ENCODE measurements at regions not wholly inside any gene's neighbourhood (a gene's known extent, or its start where the extent isn't known, plus 50 kb on each side); places are given as distances from the start of the nearest gene placed in this dataset.
"Not testable (repeated sequence)": the region's sequence is repeated elsewhere in the genome, so short reads cannot be mapped to it uniquely, and the experiment has no call there.

DNA sequence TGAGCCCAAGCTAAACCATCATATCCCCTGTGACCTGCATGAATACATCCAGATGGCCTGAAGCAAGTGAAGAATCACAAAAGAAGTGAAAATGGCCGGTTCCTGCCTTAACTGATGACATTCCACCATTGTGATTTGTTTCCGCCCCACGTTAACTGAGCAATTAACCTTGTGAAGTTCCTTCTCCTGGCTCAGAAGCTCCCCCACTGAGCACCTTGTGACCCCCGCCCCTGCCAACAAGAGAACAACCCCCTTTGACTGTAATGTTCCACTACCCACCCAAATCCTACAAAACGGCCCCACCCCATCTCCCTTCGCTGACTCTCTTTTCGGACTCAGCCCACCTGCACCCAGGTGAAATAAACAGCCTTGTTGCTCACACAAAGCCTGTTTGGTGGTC is 147.5 kb downstream of the ATPSCKMT start:
- CTCF ChIA-PET (ENCODE audit: low intra/inter-chr PET ratio, low total read pairs); H3K79me2 ChIP-seq (ENCODE audit: insufficient read depth, low read length); H3K27me3 ChIP-seq (ENCODE audit: control insufficient read depth in 1 of 2, insufficient read depth in 2 of 2, low read length in 2 of 2); H3K4me1 ChIP-seq (ENCODE audit: insufficient read depth, low read length); FAIRE-seq; ATAC-seq; H3K9ac ChIP-seq (ENCODE audit: insufficient read depth, low read depth, low read length); H3K4me2 ChIP-seq (ENCODE audit: low read depth, low read length); H2AFZ ChIP-seq (ENCODE audit: low read length); POLR2A ChIA-PET; H3K4me3 ChIP-seq (replicated peaks in 1 of 3; ENCODE audit: insufficient read depth in 1 of 3, low read depth in 2 of 3, low read length in 3 of 3); intact Hi-C loops (cut with micrococcal nuclease; ENCODE audit: unreplicated experiment); H3K27ac ChIP-seq (ENCODE audit: extremely low read length, insufficient read depth, low read length); H4K20me1 ChIP-seq (ENCODE audit: insufficient read depth, low read length); DNase-seq (ENCODE audit: low spot score); H3K36me3 ChIP-seq (replicated peaks in 1 of 2; ENCODE audit: control insufficient read depth in 1 of 2, insufficient read depth in 2 of 2, low read length in 2 of 2); in situ Hi-C loops (cut with HindIII; ENCODE audit: extremely low pct_ligation_motif_present, low pct_unique_long_range_greater_than_20kb); BruUV-seq (replicated peaks): not testable (repeated sequence)
- peaks cover 22% of the 10 kb centered on the region for H3K9me3 ChIP-seq (ENCODE audit: low read length)
- 29% methylated on average over 6 of the region's 7 CpGs for WGBS (ENCODE audit: low lambda C conversion rate)

GRCh38 chr5:10099548-10099947 is 150.1 kb downstream of the ATPSCKMT start:
- Histone ChIP-seq H3K4me2 (ENCODE audit: low read depth, low read length) (no peak overlapping the region), H3K27me3 (ENCODE audit: control insufficient read depth in 1 of 2, insufficient read depth in 2 of 2, low read length in 2 of 2) (no peaks in the 10 kb centered on the region), H3K4me3 (replicated peaks in 1 of 3; ENCODE audit: insufficient read depth in 1 of 3, low read depth in 2 of 3, low read length in 3 of 3) (no peak overlapping the region), H3K36me3 (replicated peaks in 1 of 2; ENCODE audit: control insufficient read depth in 1 of 2, insufficient read depth in 2 of 2, low read length in 2 of 2) (no peaks in the 10 kb centered on the region), H4K20me1 (ENCODE audit: insufficient read depth, low read length) (no peaks in the 10 kb centered on the region), H3K9me3 (ENCODE audit: low read length) (peaks cover 22% of the 10 kb centered on the region), H3K27ac (ENCODE audit: extremely low read length, insufficient read depth, low read length) (no peak overlapping the region), H3K9ac (ENCODE audit: insufficient read depth, low read depth, low read length) (no peak overlapping the region), H3K4me1 (ENCODE audit: insufficient read depth, low read length) (no peaks in the 10 kb centered on the region), H2AFZ (ENCODE audit: low read length) (no peak overlapping the region), H3K79me2 (ENCODE audit: insufficient read depth, low read length) (no peaks in the 10 kb centered on the region)
- TF ChIP-seq ZSCAN29 (CRISPR knock-in tag; conservative IDR thresholded peaks at IDR 0.05) (no peak), ATF7 (IDR thresholded peaks at IDR 0.05) (peak; percentile 45; the same call in 1 of the 2 replicates), ATF7 (CRISPR knock-in tag; IDR thresholded peaks at IDR 0.05) (no peak)
- ATAC-seq (no peak), DNase-seq (ENCODE audit: low spot score) (no peak), FAIRE-seq (no peak)
- POLR2A ChIA-PET: no interaction called here
- CTCF ChIA-PET (ENCODE audit: low intra/inter-chr PET ratio, low total read pairs): no interaction called here
- no TSS peak for BruUV-seq (replicated peaks)
- in situ Hi-C loops (cut with HindIII; ENCODE audit: extremely low pct_ligation_motif_present, low pct_unique_long_range_greater_than_20kb) (no loop called here), intact Hi-C loops (cut with micrococcal nuclease; ENCODE audit: unreplicated experiment) (no loop called here)
- WGBS (ENCODE audit: low lambda C conversion rate): 3% methylated on average over 2 of the region's 2 CpGs

DNA sequence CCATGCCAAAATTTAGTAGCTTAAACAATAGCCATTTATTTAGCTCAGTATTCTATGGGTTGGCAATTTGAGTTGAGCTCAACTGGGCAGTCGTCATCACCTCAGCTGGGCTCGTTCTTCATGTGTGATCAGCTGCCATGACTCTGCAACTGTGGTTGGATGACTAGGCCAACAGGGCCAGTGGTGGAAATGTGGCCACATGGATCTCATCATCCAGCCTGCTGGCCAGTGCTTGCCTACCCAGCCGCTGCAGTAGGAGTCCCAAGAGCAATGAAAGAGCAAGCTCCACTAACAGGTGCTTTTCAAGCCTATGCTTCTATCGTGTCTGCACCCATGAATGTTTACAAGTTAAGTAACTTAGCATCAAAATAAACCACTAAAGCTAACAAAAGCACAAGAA is 158.0 kb downstream of the ATPSCKMT start:
- CTCF ChIA-PET (ENCODE audit: low intra/inter-chr PET ratio, low total read pairs): no interaction called here
- H3K27me3 ChIP-seq (ENCODE audit: control insufficient read depth in 1 of 2, insufficient read depth in 2 of 2, low read length in 2 of 2): no peaks in the 10 kb centered on the region; a peak in 1 of 5 replicates
- no peaks in the 10 kb centered on the region for H3K9me3 ChIP-seq (ENCODE audit: low read length)
- POLR2A ChIA-PET: no interaction called here
- no peaks in the 10 kb centered on the region for H3K36me3 ChIP-seq (replicated peaks in 1 of 2; ENCODE audit: control insufficient read depth in 1 of 2, insufficient read depth in 2 of 2, low read length in 2 of 2)
- in situ Hi-C loops (cut with HindIII; ENCODE audit: extremely low pct_ligation_motif_present, low pct_unique_long_range_greater_than_20kb): no loop called here
- FAIRE-seq (no peak), DNase-seq (ENCODE audit: low spot score) (no peak), ATAC-seq (no peak)
- H3K4me2 ChIP-seq (ENCODE audit: low read depth, low read length): no peak overlapping the region
- WGBS (ENCODE audit: low lambda C conversion rate): 0% methylated on average over 4 of the region's 4 CpGs
- H3K9ac ChIP-seq (ENCODE audit: insufficient read depth, low read depth, low read length): no peak overlapping the region
- intact Hi-C loops (cut with micrococcal nuclease; ENCODE audit: unreplicated experiment): no loop called here
- H2AFZ ChIP-seq (ENCODE audit: low read length): no peak overlapping the region
- no peaks in the 10 kb centered on the region for H3K79me2 ChIP-seq (ENCODE audit: insufficient read depth, low read length)
- no peaks in the 10 kb centered on the region for H4K20me1 ChIP-seq (ENCODE audit: insufficient read depth, low read length)
- BruUV-seq (replicated peaks): no TSS peak
- H3K27ac ChIP-seq (ENCODE audit: extremely low read length, insufficient read depth, low read length): no peak overlapping the region
- H3K4me1 ChIP-seq (ENCODE audit: insufficient read depth, low read length): no peaks in the 10 kb centered on the region
- H3K4me3 ChIP-seq (replicated peaks in 1 of 3; ENCODE audit: insufficient read depth in 1 of 3, low read depth in 2 of 3, low read length in 3 of 3): no peak overlapping the region
- no peak for TF ChIP-seq USF2 (IDR thresholded peaks at IDR 0.05; ENCODE audit: low read depth, low read length)
- TF ChIP-seq USF2 (CRISPR knock-in tag; IDR thresholded peaks at IDR 0.05; ENCODE audit: borderline replicate concordance): no peak
- no peak for TF ChIP-seq REPIN1 (CRISPR knock-in tag; IDR thresholded peaks at IDR 0.05; ENCODE audit: borderline replicate concordance, low read depth)
- TF ChIP-seq ZNF891 (CRISPR knock-in tag; IDR thresholded peaks at IDR 0.05): no peak
- TF ChIP-seq, protein P1, sequence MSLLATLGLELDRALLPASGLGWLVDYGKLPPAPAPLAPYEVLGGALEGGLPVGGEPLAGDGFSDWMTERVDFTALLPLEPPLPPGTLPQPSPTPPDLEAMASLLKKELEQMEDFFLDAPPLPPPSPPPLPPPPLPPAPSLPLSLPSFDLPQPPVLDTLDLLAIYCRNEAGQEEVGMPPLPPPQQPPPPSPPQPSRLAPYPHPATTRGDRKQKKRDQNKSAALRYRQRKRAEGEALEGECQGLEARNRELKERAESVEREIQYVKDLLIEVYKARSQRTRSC (CRISPR knock-in tag; IDR thresholded peaks at IDR 0.05; ENCODE audit: low read depth): no peak
